Osteoblast (primary cell): ENCODE measurements at regions not wholly inside any gene's neighbourhood (a gene's known extent, or its start where the extent isn't known, plus 50 kb on each side); places are given as distances from the start of the nearest gene placed in this dataset.

Experiments
- DNase-seq: peaks from one replicate; pipeline ENCODE4 v3.0.0; 2011; ENCODE audit warnings: low spot score, mixed read lengths; ENCODE audit not compliant: insufficient read length; ENCODE audit errors: missing footprints
- H2AFZ ChIP-seq: 2 replicates; pipeline ENCODE4 v1.6.0; 2011; ENCODE audit warnings: mild to moderate bottlenecking, low read length
- H3K27ac ChIP-seq: 2 replicates; pipeline ENCODE4 v1.5.1; 2011; ENCODE audit warnings: mild to moderate bottlenecking, low read depth, low read length, moderate library complexity
- H3K27me3 ChIP-seq: 2 replicates; pipeline ENCODE4 v1.6.0; 2012; ENCODE audit warnings: mild to moderate bottlenecking, control low read depth, inconsistent platforms, low read length, moderate library complexity; ENCODE audit not compliant: insufficient read depth
- H3K36me3 ChIP-seq: 2 replicates; pipeline ENCODE4 v1.5.1; 2011; ENCODE audit warnings: mild to moderate bottlenecking, low read length, control low read depth, moderate library complexity; ENCODE audit not compliant: insufficient read depth
- H3K4me1 ChIP-seq: 2 replicates; pipeline ENCODE4 v1.5.1; 2011; ENCODE audit warnings: mild to moderate bottlenecking, low read length, control low read depth, moderate library complexity; ENCODE audit not compliant: insufficient read depth
- H3K4me2 ChIP-seq: 2 replicates; pipeline ENCODE4 v1.6.0; 2011; ENCODE audit warnings: mild to moderate bottlenecking, low read length; ENCODE audit not compliant: insufficient read depth
- H3K4me3 ChIP-seq: fragments of 200-600 bp; sonication (generic); 3 replicates; pipeline ENCODE4 v1.5.1; 2012; ENCODE audit warnings: mild to moderate bottlenecking, low read length, inconsistent platforms; ENCODE audit not compliant: insufficient read depth
- H3K79me2 ChIP-seq: 2 replicates; pipeline ENCODE4 v1.6.0; 2012; ENCODE audit warnings: mild to moderate bottlenecking, low read length, control low read depth, inconsistent platforms; ENCODE audit not compliant: insufficient read depth
- H3K9me3 ChIP-seq: 2 replicates; pipeline ENCODE4 v1.5.1; 2011; ENCODE audit warnings: low read depth, low read length, control low read depth
- H4K20me1 ChIP-seq: 2 replicates; pipeline ENCODE4 v1.6.0; 2012; ENCODE audit warnings: mild to moderate bottlenecking, low read length, control low read depth; ENCODE audit not compliant: insufficient read depth
- CTCF ChIP-seq: IDR thresholded peaks from 2 replicates; pipeline ENCODE4 v1.5.1; 2011; ENCODE audit warnings: mild to moderate bottlenecking, low read depth, low read length, moderate library complexity; ENCODE audit errors: extremely low read depth

GRCh38 chr9:7360513-7360912 lies 439.1 kb downstream of the DMAC1 start:
- no peak for DNase-seq
- Histone ChIP-seq H3K9me3 (no peaks in the 10 kb centered on the region), H3K4me2 (no peak overlapping the region), H2AFZ (no peak overlapping the region), H3K79me2 (no peaks in the 10 kb centered on the region), H3K27ac (no peak overlapping the region), H3K4me1 (no peaks in the 10 kb centered on the region), H3K27me3 (no peaks in the 10 kb centered on the region), H3K4me3 (no peak overlapping the region), H3K36me3 (no peaks in the 10 kb centered on the region), H4K20me1 (no peaks in the 10 kb centered on the region)
- peak; percentile 9 for TF ChIP-seq CTCF

- H3K9me3 ChIP-seq = no peaks in the 10 kb centered on the region
- no peak overlapping the region for H3K4me2 ChIP-seq
- H3K4me1 ChIP-seq = no peaks in the 10 kb centered on the region
- no peak overlapping the region for H3K27ac ChIP-seq
- no peak for DNase-seq
- H4K20me1 ChIP-seq = no peaks in the 10 kb centered on the region
- no peak overlapping the region for H3K4me3 ChIP-seq
- no peak overlapping the region for H2AFZ ChIP-seq
- no peaks in the 10 kb centered on the region for H3K79me2 ChIP-seq
- no peaks in the 10 kb centered on the region for H3K27me3 ChIP-seq
- TF ChIP-seq CTCF = no peak
- H3K36me3 ChIP-seq = no peaks in the 10 kb centered on the region
These were observed 440.7 kb downstream of the DMAC1 start for GRCh38 chr9:7358876-7359275.

- no peak for DNase-seq
- Histone ChIP-seq H3K4me1 (no peaks in the 10 kb centered on the region), H3K27ac (no peak overlapping the region), H4K20me1 (no peaks in the 10 kb centered on the region), H3K27me3 (no peaks in the 10 kb centered on the region), H3K4me2 (no peak overlapping the region), H2AFZ (no peak overlapping the region), H3K79me2 (no peaks in the 10 kb centered on the region), H3K36me3 (no peaks in the 10 kb centered on the region), H3K4me3 (no peak overlapping the region), H3K9me3 (no peaks in the 10 kb centered on the region)
- TF ChIP-seq CTCF = no peak
These were observed 444.9 kb downstream of the DMAC1 start for GRCh38 chr9:7354704-7355103.

GRCh38 chr9:7348692-7349091 lies 450.9 kb downstream of the DMAC1 start:
- H3K79me2 ChIP-seq = no peaks in the 10 kb centered on the region
- DNase-seq = no peak
- no peak overlapping the region for H3K4me2 ChIP-seq
- no peak overlapping the region for H3K4me3 ChIP-seq
- no peak for TF ChIP-seq CTCF
- no peaks in the 10 kb centered on the region for H3K27me3 ChIP-seq
- no peaks in the 10 kb centered on the region for H3K36me3 ChIP-seq
- no peak overlapping the region for H2AFZ ChIP-seq
- no peaks in the 10 kb centered on the region for H4K20me1 ChIP-seq
- peaks cover 2% of the 10 kb centered on the region for H3K9me3 ChIP-seq
- H3K27ac ChIP-seq = no peak overlapping the region
- no peaks in the 10 kb centered on the region for H3K4me1 ChIP-seq
